DND-41 (cell line): ENCODE measurements at regions not wholly inside any gene's neighbourhood (a gene's known extent, or its start where the extent isn't known, plus 50 kb on each side); places are given as distances from the start of the nearest gene placed in this dataset.

Experiments used
- EZH2 ChIP-seq: IDR thresholded peaks from 3 replicates; pipeline ENCODE4 v1.6.1; 2012; ENCODE audit warnings: borderline replicate concordance, low read depth, mild to moderate bottlenecking, moderate library complexity, low read length, inconsistent platforms; ENCODE audit not compliant: severe bottlenecking
- TF ChIP-seq, protein P1 (sequence below): IDR thresholded peaks from 2 replicates; pipeline ENCODE4 v1.5.1; 2012; ENCODE audit warnings: borderline replicate concordance, low read length, moderate library complexity, mild to moderate bottlenecking; ENCODE audit not compliant: poor library complexity, severe bottlenecking; ENCODE audit errors: extremely low read depth

- TF ChIP-seq, protein P1, sequence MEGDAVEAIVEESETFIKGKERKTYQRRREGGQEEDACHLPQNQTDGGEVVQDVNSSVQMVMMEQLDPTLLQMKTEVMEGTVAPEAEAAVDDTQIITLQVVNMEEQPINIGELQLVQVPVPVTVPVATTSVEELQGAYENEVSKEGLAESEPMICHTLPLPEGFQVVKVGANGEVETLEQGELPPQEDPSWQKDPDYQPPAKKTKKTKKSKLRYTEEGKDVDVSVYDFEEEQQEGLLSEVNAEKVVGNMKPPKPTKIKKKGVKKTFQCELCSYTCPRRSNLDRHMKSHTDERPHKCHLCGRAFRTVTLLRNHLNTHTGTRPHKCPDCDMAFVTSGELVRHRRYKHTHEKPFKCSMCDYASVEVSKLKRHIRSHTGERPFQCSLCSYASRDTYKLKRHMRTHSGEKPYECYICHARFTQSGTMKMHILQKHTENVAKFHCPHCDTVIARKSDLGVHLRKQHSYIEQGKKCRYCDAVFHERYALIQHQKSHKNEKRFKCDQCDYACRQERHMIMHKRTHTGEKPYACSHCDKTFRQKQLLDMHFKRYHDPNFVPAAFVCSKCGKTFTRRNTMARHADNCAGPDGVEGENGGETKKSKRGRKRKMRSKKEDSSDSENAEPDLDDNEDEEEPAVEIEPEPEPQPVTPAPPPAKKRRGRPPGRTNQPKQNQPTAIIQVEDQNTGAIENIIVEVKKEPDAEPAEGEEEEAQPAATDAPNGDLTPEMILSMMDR: no peak
- TF ChIP-seq EZH2: no peak
These were observed 60.4 kb upstream of the CD96 start for GRCh38 chr3:111481551-111481950.
